Gastroesophageal sphincter (tissue), 3 donors: ENCODE measurements at regions not wholly inside any gene's neighbourhood (a gene's known extent, or its start where the extent isn't known, plus 50 kb on each side); places are given as distances from the start of the nearest gene placed in this dataset.
"Not testable (repeated sequence)": the region's sequence is repeated elsewhere in the genome, so short reads cannot be mapped to it uniquely, and the experiment has no call there.

ENCODE experiments used
- CTCF ChIP-seq, 4 experiments: fragments of 200-600 bp in 2 of 4; fragments of 450-650 bp in 2 of 4; sonication (generic) in 1 of 4; IDR thresholded peaks; one replicate each; pipeline ENCODE4 v1.5.1; 2017 to 2019; ENCODE audit warnings: antibody characterized with exemption in 4 of 4, mild to moderate bottlenecking in 2 of 4, moderate library complexity in 2 of 4
- POLR2AphosphoS5 ChIP-seq: sonication (generic); formaldehyde crosslinking; IDR thresholded peaks from one replicate; pipeline ENCODE4 v1.6.1; 2017; ENCODE audit warnings: antibody characterized with exemption

- TF ChIP-seq CTCF (IDR thresholded peaks at IDR 0.05); POLR2AphosphoS5: not testable (repeated sequence)
These were observed 134.5 kb upstream of the RBMS1 start for GRCh38 chr2:160628020-160628637.
